Caco-2 (cell line): ENCODE measurements at regions not wholly inside any gene's neighbourhood (a gene's known extent, or its start where the extent isn't known, plus 50 kb on each side); places are given as distances from the start of the nearest gene placed in this dataset.

Experiments
- BruUV-seq: library from RNA; stranded (reverse); fragments of 400-500 nt; replicated peaks from 2 replicates; lab custom pipeline; 2021; lab: Mats Ljungman, UMichigan
- CTCF ChIA-PET: fragments of 300-600 bp; sonication (Branson Sonifier 250); formaldehyde crosslinking; loops from one replicate; lab custom pipeline; 2022; ENCODE audit warnings: antibody characterized with exemption; lab: Charles Lee
- POLR2A ChIA-PET: fragments of 300-600 bp; sonication (Branson Sonifier 250); formaldehyde crosslinking; loops from one replicate; lab custom pipeline; 2022; ENCODE audit warnings: antibody characterized with exemption; lab: Charles Lee
- DNase-seq, 2 experiments: peaks; one replicate each; pipeline versions ENCODE4 v3.0.0 to v3.0.0-alpha.2; 2020 to 2022
- H3K27me3 ChIP-seq: replicated peaks from 2 replicates; pipeline ENCODE4 v1.6.0; 2011; ENCODE audit warnings: low read length; ENCODE audit not compliant: control insufficient read depth, insufficient read depth
- H3K36me3 ChIP-seq: 2 replicates; pipeline ENCODE4 v1.5.1; 2011; ENCODE audit warnings: low read length; ENCODE audit not compliant: control insufficient read depth, insufficient read depth
- H3K4me1 ChIP-seq: fragments of 250-450 bp; sonication (Bioruptor Pico); 2 replicates; pipeline ENCODE4 v1.5.1; 2020; ENCODE audit warnings: mild to moderate bottlenecking
- H3K4me3 ChIP-seq: 2 replicates; pipeline ENCODE4 v1.5.1; 2011; ENCODE audit warnings: low read depth, mild to moderate bottlenecking, control low read depth, low read length
- H3K9me3 ChIP-seq: fragments of 250-450 bp; sonication (Bioruptor Pico); 2 replicates; pipeline ENCODE4 v1.5.1; 2020; ENCODE audit warnings: mild to moderate bottlenecking, moderate library complexity
- H3K27ac Mint-ChIP-seq: one replicate; pipeline ENCODE4 v1.8.0; 2022; ENCODE audit warnings: mixed read lengths; ENCODE audit not compliant: unreplicated experiment
- H3K27me3 Mint-ChIP-seq: one replicate; pipeline ENCODE4 v1.8.0; 2022; ENCODE audit warnings: mixed read lengths; ENCODE audit not compliant: insufficient read depth, unreplicated experiment
- H3K36me3 Mint-ChIP-seq: one replicate; pipeline ENCODE4 v1.8.0; 2022; ENCODE audit warnings: mild to moderate bottlenecking, mixed read lengths; ENCODE audit not compliant: insufficient read depth, unreplicated experiment
- H3K4me1 Mint-ChIP-seq: one replicate; pipeline ENCODE4 v1.8.0; 2022; ENCODE audit warnings: low read depth, mixed read lengths; ENCODE audit not compliant: unreplicated experiment
- H3K4me3 Mint-ChIP-seq: one replicate; pipeline ENCODE4 v1.8.0; 2022; ENCODE audit warnings: mild to moderate bottlenecking, moderate library complexity, mixed read lengths; ENCODE audit not compliant: unreplicated experiment
- H3K9me3 Mint-ChIP-seq: one replicate; pipeline ENCODE4 v1.8.0; 2022; ENCODE audit warnings: mixed read lengths; ENCODE audit not compliant: unreplicated experiment
- CTCF ChIP-seq, 2 experiments: fragments of 200-600 bp in 1 of 2; IDR thresholded peaks; 1 replicate in 1 of 2; 2 replicates in 1 of 2; pipeline versions ENCODE4 v1.5.1 to v1.8.0; 2011 to 2022; ENCODE audit warnings: antibody characterized with exemption in 1 of 2, control low read depth in 1 of 2, inconsistent platforms in 1 of 2, low read depth in 1 of 2, low read length in 1 of 2, mild to moderate bottlenecking in 1 of 2, moderate library complexity in 1 of 2; ENCODE audit not compliant: insufficient read depth in 1 of 2, severe bottlenecking in 1 of 2, unreplicated experiment in 1 of 2
- intact Hi-C: fragments of 100-400 bp; cut with micrococcal nuclease; formaldehyde crosslinking; loops from one replicate; pipeline ENCODE4 v1.10.0; 2022; ENCODE audit not compliant: unreplicated experiment

GRCh38 chr5:156126716-156127115 is 200.2 kb upstream of the SGCD start:
- peaks cover 8% of the 10 kb centered on the region for H3K4me1 Mint-ChIP-seq
- CTCF ChIA-PET, result no interaction called here

GRCh38 chr5:156128026-156128425 is 198.9 kb upstream of the SGCD start:
- Histone ChIP-seq H3K4me3 (no peak overlapping the region), H3K9me3 (no peaks in the 10 kb centered on the region), H3K27me3 (no peaks in the 10 kb centered on the region), H3K36me3 (no peaks in the 10 kb centered on the region), H3K4me1 (peaks cover 4% of the 10 kb centered on the region; the same call in 1 of the 2 replicates)
- Mint-ChIP-seq H3K36me3 (no peaks in the 10 kb centered on the region), H3K4me3 (no peak overlapping the region), H3K27me3 (peaks cover 2% of the 10 kb centered on the region), H3K27ac (no peak overlapping the region), H3K4me1 (peaks cover 8% of the 10 kb centered on the region), H3K9me3 (no peaks in the 10 kb centered on the region)
- ChIA-PET POLR2A (no interaction called here), CTCF (no interaction called here)
- no peak for TF ChIP-seq CTCF (IDR thresholded peaks at IDR 0.05; ENCODE audit: insufficient read depth in 1 of 2, low read depth in 1 of 2, low read length in 1 of 2, severe bottlenecking in 1 of 2, unreplicated experiment in 1 of 2)
- intact Hi-C loops, result no loop called here
- DNase-seq, result no peak
- BruUV-seq, result no TSS peak

More at GRCh38 chr5:156126716-156127115, 200.2 kb upstream of the SGCD start:
- POLR2A ChIA-PET, result no interaction called here
- Histone ChIP-seq H3K9me3 (no peaks in the 10 kb centered on the region), H3K4me3 (no peak overlapping the region), H3K36me3 (no peaks in the 10 kb centered on the region), H3K27me3 (no peaks in the 10 kb centered on the region), H3K4me1 (peaks cover 4% of the 10 kb centered on the region; the same call in 1 of the 2 replicates)
- intact Hi-C loops, result no loop called here
- Mint-ChIP-seq H3K9me3 (peaks cover 11% of the 10 kb centered on the region), H3K27ac (no peak overlapping the region), H3K27me3 (peaks cover 2% of the 10 kb centered on the region), H3K4me3 (no peak overlapping the region), H3K36me3 (no peaks in the 10 kb centered on the region)
- BruUV-seq, result no TSS peak
- DNase-seq, result no peak
- no peak for TF ChIP-seq CTCF (IDR thresholded peaks at IDR 0.05; ENCODE audit: insufficient read depth in 1 of 2, low read depth in 1 of 2, low read length in 1 of 2, severe bottlenecking in 1 of 2, unreplicated experiment in 1 of 2)

DNA sequence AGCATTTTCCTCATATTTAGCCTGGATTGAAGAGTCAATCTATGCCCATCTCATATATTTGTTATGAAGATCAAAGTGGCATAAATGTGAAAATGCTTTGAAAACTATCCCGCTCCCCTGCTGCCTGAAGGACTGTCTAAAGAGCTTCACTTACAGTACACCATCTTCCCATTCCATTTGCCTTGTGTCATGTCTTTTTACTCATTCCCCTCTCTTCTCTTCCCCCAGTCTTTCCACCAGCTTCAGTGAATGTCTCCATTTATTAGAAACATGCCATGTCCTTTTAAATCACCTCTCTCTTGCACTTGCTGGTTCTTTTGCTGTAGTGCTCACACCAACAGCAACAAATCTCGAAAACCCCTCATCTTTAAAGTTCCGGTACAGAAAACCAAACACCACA is 192.7 kb upstream of the SGCD start:
- H3K4me3 Mint-ChIP-seq, result no peak overlapping the region
- Histone ChIP-seq H3K4me1 (no peaks in the 10 kb centered on the region), H3K4me3 (no peak overlapping the region), H3K27me3 (no peaks in the 10 kb centered on the region), H3K36me3 (no peaks in the 10 kb centered on the region), H3K9me3 (no peaks in the 10 kb centered on the region)
- no peaks in the 10 kb centered on the region for H3K36me3 Mint-ChIP-seq
- POLR2A ChIA-PET, result no interaction called here
- intact Hi-C loops, result no loop called here
- TF ChIP-seq CTCF (IDR thresholded peaks at IDR 0.05; ENCODE audit: insufficient read depth in 1 of 2, low read depth in 1 of 2, low read length in 1 of 2, severe bottlenecking in 1 of 2, unreplicated experiment in 1 of 2), result no peak
- peaks cover 2% of the 10 kb centered on the region for H3K27me3 Mint-ChIP-seq
- no peaks in the 10 kb centered on the region for H3K4me1 Mint-ChIP-seq
- no TSS peak for BruUV-seq
- CTCF ChIA-PET, result no interaction called here
- H3K27ac Mint-ChIP-seq, result no peak overlapping the region
- DNase-seq, result no peak
- H3K9me3 Mint-ChIP-seq, result no peaks in the 10 kb centered on the region
